GM21619 (cell line): ENCODE measurements at regions not wholly inside any gene's neighbourhood (a gene's known extent, or its start where the extent isn't known, plus 50 kb on each side); places are given as distances from the start of the nearest gene placed in this dataset.

Experiments used
- ATAC-seq: cut with Tn5 transposase; IDR thresholded peaks from one replicate; pipeline ENCODE4 v1.9.1; 2021; ENCODE audit not compliant: unreplicated experiment

DNA sequence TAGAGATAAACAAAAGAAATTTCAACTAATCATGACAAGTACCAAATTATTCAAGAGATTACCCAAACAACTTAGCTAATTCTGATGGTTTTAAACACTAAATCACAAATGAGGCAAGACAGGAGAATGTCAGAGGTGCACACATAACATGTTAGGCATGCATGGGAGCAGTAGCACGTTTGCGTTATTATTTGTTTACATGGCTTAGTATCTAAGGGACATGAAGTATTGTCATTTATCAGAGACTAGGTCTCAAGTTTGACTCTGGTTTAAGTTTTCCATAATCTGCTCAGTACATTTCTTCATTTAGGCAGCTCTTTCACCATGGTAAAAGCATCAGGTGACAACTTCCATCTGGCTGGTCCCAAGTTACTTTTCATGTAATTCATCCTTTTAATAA lies 244.1 kb upstream of the TNC start:
- ATAC-seq = no peak

DNA sequence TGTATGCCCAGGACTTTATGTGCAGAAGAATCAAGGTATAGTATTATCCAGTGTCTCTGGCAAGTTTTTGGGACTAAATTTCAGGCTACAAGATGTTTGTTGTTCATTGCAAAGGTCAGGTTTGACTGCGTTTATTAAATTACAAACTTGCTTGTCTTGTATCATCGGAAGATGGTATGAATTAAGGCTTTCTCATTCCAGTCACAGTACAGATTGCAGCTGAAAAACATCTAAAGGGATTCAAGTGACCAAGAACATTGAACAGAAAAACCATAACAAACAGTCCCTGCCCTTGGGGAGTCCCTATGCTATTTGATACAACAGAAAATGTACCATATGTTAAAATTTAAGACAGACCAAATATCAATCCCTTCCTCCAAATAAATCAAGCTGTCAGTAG lies 244.7 kb upstream of the TNC start:
- ATAC-seq = no peak

DNA sequence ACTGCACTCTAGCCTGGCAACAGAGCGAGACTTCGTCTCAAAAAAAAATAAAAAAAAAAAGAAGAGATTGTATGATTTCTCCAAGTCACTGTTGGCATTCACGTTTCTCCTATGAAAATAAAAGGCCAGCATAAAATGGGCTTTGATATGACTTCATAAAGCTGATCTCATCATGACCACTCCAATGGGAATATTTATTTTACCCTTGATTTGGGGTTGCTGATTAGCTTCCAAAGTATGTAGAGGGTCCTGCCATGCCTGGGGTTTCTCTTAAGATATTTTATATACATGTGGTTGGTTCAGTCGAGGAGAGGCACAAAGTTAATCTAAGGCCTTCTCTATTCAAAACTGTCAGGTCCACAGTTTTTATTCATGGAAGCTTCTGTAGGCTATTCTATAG lies 247.0 kb upstream of the TNC start:
- no peak for ATAC-seq

DNA sequence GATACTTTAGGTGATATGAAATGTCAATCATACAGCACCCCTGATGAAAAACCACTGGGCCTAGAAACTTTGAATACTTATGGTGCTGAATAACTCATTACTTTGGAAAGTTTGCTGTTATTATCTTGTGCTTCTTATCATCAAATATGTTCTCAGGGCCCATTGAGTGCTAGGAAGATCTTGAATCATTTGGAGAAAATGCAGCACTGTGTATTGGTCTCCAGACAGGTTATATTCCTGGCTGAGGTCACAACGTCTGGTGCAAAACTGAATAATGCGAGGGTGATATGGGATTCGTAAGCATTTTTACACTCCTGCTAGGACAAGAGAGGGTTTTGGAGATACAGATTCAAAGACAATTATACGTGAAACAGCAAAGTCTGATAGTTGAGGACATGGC lies 249.4 kb upstream of the TNC start:
- ATAC-seq = no peak

DNA sequence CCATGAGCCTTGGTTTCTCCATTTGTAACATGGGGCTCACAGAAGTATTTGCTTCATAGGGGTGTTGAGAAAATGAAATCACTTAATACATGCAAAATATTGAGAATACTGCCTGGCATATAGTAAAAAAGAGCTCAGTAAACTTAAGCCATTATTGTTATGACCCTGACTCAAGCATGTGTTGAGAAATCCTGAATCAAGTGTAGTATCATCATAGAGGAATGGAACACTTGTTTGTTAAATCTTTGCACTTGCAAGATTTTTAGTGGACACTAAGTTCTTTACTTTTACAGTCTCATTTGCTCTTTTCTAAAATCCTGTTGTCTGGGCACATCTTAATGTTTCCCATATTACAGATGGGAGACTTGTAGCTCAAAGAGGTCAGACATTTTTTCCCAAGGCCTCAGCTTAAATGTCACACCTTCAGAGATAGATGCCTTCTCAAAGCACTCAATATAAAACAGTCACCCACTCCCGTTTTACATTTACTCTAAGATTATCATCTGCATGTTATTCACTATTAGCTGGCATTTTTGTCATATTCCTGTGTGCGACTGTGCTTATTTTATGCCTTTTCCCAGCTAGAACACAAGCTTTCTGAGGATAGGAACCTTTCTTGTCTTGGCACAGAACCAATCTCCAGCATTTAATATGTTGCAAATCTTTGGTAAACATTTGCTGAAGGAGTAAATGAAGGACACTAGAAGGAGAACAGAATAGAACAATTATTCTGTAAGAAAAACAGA lies 250.0 kb upstream of the TNC start:
- ATAC-seq = no peak

- no peak for ATAC-seq
Measured at GRCh38 chr9:115369322-115369957, 251.5 kb upstream of the TNC start.

GRCh38 chr9:115373000-115373709 lies 255.2 kb upstream of the TNC start:
- peak; percentile 98 for ATAC-seq

GRCh38 chr9:115373710-115374045 lies 255.7 kb upstream of the TNC start:
- ATAC-seq = no peak

DNA sequence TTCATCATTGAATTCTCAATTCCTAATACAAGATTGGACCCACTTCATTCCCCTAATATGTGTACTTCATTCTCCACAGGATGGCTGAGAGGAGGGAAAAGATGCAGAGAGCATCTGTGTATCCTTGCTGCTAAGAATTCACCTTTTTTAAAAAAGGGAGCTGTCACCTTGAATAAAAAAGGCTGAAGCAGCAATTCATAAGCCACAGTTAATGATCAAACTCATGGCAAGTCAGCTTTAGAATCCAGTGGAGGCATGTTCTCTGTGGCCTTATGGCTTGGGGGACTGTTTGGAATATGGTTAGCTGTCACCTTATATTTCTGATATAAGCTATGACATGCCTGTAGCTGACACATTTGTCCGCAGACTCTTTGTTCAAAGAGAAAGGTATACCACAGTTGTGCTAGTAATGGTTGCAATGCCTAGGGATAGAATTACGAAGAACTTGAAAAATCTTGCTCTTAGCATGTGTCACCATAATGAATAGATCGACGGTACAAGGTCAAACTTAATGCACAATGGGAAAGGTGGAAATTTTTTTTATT lies 256.8 kb upstream of the TNC start:
- no peak for ATAC-seq

- no peak for ATAC-seq
Measured at GRCh38 chr9:115378241-115378640, 260.3 kb upstream of the TNC start.

- ATAC-seq = no peak
Measured at GRCh38 chr9:115378758-115379157, 260.8 kb upstream of the TNC start.

GRCh38 chr9:115379719-115380118 lies 261.8 kb upstream of the TNC start:
- ATAC-seq = no peak

DNA sequence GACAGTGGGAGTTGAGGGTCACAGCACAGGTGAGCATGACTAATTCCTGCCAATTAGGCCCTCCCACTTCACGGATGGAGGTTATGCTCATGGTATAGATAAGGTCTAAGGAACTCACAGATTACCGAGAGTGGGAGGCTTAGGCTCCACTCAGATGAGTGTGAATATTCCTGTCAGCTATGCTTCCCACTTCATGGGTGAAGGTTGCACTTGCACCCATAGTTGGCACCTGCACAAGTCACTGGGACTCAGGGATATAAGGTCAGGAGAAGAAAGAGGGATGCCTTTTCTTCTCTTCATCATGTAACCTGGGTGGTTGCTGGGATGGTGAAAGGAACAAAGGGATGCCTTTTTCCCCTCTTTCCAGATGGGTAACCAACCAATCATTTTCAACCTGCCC lies 264.9 kb upstream of the TNC start:
- no peak for ATAC-seq

DNA sequence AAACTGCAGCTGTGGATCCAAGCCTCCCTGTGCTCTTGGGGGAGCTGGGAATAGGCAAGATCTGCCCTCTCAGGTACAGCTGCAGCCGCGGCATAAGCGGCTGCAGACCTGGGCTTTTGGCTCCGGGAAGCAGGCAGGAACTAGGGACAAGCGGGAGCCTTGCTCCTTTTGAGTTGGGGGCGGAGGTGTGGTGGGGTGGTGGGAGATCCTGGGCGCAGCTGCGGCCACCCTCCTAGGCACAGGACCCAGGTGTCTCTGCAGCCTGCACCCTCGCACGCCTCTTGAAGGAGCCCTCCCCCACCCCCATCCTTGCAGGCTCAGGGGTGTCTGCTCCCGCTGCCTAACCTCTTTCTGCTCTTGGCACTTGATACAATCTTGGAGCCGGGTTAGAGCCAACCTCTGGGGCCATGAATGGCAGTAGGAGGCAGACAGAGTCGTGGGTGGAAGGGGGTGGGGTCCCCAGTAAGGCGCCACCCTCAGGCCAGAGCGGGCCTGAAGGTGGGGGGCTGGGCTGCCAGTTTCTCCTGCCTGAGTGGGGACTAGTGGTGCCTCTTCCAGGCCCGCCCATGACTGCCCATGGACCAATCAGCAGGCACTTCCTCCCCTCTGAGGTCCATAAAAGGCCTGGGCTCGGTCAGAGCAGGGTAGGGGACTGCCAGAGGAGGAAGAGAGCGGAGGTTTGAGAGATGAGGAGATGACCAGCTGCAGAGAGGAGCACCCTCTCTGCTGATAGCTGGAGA lies 267.6 kb upstream of the TNC start:
- ATAC-seq = no peak

DNA sequence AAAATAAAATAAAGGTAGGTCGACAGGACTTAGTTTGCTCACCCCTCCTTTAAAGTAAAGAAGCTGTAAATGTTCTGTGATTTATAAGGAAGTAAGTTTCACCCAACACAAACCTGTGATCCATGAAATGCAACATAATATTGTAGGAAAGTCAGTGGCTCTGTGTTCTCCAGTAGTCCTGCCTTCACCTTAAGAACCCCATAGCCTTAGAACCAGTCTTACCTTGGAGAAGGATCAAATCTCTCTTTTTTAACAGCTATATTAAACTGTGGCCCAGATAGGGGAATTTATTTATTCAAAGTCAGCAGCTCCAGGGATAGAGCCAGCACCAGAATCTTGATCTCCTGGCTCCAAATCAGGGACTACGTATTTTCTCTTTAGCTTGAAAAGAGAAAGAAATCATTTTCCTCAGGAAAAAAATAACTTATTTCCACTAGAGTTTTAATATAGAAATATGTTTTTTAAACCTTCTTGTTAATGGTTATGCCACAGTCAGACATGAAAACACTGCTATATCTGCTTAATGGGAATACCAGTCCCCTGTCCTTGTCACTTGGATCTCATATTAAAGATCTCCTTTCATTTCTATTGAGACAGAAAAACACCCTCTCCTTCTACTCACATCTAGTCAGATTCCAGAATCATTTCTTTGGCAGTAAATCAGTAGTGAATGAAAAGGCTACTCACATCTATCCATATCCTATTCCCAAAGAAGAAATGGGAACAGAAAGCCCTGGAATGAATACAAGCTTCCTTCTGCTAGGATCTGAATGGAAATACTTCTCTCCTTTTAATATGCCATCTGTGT lies 269.2 kb upstream of the TNC start:
- ATAC-seq = no peak

- no peak for ATAC-seq
Measured at GRCh38 chr9:115391168-115391825, 273.3 kb upstream of the TNC start.

DNA sequence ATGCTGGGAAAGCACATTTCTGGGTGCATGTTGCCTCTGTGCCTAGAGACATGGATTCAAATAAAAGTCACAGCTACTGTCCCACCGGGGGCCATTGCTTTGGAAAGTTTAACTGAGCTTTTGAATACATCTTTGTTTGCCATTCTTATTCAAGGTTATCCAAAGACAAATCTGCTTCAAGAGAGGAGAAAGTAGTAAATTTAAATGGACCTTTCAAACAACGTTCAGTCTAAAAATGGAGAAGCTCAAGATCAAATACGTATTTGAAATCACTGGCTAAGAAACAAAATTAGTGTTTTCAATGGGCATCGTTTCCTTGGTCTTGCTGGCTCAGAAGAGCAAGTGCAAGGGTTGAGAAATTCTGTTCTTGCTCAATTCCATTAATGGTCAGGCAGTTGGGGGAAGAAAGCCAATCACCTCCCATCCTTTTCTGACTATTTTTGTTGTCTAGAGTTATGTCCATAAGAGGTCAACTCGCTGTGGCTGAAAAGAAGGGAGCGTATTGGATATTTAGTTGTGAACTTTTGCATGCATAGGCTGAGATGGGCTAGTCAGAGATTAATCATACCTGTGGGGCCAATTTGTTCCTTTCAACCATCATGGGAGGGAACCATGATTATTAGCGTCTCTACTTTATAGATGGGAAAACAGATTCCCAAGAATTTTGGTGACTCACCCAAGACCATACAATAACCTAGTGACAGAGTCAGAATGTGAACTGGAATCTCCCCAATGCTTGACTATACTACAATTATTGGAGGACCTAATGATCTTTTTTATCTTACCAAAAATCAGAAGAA lies 276.2 kb upstream of the TNC start:
- ATAC-seq = no peak

- ATAC-seq = no peak
Measured at GRCh38 chr9:115395511-115396021, 277.6 kb upstream of the TNC start.

GRCh38 chr9:115396071-115396529 lies 278.1 kb upstream of the TNC start:
- ATAC-seq = no peak
